Daoy (cell line): ENCODE measurements at regions not wholly inside any gene's neighbourhood (a gene's known extent, or its start where the extent isn't known, plus 50 kb on each side); places are given as distances from the start of the nearest gene placed in this dataset.
"Not testable (repeated sequence)": the region's sequence is repeated elsewhere in the genome, so short reads cannot be mapped to it uniquely, and the experiment has no call there.

Experiments
- DNase-seq: peaks from one replicate; pipeline ENCODE4 v3.0.0-alpha.2; 2015; ENCODE audit warnings: low read depth

DNA sequence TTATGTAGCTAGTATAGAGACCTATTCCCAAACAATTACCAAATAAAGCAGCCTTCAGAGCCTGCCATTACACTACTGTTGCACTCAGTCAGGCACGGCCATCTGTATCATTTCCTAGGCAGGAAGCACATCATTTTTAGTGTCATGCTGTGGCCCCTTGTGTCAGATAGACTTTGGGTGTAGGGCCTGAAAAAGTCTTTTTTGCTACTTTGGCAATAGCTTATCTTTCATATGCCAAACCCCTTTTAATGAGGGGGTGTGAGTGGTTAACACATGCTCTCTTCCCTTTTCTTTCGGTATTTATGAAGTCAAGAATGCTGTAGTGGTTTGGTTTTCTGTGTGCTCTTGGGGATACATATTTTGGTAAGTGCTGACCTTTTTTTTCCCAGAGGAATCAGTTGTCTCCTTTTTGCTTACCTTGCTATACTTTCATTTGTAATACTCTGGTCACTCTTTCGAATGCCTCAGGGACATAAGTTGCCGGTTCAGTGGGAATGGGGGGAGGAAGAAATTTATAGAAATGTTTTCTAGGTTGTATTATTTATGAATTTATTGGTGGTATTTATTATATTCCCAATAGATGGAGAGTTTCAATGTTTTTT is 209.8 kb downstream of the CSNK1G3 start:
- no peak for DNase-seq

DNA sequence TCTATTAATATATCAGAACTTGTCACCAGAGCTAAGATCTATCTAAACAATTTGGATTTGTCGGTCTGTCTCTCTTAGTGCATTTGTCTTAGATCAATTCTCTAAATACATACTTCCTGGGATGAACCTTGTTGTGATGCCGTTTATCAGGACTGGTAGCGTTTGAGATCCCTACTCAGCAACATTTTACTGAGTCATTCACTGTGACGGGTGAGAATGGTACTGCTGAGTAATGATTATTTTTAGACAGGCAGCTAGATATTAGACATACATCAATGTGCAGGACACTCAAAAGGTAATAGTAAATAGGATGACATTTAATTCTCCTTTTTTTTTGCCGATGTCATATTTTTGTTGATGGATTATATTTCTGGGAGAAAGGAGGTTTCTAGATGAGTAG is 209.0 kb downstream of the CSNK1G3 start:
- DNase-seq: no peak

DNA sequence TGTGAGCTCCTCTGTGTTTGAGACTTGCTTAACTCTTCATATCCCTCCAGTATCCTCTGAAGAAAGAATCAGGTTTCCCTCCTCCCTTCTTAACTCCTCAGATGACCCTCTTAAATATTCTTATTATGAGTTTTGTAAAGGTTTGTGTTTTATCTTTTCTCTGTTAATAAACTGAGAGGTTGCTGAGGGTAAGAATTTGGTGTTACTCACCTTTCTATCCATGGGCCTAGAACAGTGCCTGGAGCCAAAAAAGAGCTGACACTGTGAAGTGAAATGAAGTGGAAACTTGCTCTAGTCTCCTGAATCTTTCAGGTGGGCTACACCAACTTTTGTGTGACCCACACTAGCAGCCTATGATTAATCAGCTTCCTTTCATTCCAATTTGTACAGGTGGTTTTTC is 208.4 kb downstream of the CSNK1G3 start:
- DNase-seq: no peak

DNA sequence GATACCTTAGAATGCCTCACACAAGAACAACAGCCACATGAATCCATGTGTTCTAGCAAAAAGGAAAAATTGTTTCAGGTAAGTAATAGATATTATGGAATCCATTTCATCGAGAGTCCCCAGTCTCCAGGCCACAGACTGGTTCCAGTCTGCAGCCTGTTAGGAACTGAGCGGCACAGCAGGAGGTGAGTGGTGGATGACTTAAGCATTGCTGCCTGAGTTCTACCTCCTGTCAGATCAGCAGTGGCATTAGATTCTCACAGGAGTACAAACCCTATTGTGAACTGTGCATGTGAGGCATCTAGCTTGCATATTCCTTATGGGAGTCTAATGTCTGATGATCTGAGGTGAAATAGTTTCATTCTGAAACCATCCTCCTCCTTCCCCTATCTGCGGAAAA is 207.0 kb downstream of the CSNK1G3 start:
- no peak for DNase-seq

DNA sequence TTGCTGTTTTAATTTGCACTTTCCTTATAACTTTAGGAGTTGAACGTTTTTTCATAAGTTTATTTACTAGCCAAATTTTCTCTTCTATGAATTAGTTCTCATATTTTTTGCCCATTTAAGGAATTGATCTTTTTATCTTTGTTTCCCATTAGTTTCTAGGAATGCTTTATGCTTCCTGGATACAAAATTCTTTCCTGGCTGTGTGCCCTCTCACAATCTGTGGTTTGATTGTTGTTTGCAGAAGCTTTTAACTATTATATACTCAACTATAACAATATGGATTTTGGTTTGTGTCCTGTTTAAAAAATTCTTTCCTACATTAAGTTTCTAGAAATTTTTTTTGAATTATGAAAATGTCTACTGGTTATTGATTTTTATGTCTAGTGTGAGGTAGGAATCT is 206.3 kb downstream of the CSNK1G3 start:
- no peak for DNase-seq

DNA sequence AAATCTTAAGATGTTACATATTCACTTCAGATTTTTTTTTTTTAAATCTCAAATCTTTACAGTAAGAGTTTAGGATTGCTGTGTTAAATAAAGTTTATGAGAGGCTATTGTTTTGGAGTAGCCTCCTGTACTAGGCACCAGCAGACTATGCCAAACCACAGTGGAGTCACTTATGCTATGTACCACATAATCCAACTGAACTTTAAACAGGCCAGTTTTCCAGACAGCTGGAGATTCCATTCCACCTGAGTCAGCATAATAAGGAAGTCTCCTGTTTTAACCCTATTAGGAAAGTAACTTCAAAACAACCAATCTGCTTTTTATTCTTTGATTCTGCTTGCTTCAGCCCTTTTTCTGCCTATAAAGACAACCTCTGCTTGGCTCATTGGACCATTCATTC is 205.2 kb downstream of the CSNK1G3 start:
- peak; percentile 34 for DNase-seq

DNA sequence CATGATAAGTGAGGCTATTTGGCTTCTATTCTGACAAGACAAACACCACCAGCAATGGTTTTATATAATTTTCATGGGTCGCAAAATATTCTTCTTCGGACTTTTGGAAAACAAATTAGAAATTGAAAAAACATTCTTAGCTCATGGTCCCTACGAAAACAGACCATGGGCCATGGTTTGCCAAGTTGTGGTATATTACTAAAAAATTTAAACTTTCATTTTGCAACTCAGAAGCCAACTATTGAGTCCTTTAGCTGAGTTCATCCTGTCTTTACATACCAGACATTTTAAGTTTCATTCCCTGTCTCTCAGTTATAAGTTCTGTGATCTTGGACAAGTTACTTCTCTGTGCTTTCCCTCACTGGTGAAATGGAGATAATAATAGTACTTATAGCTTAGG is 198.1 kb downstream of the CSNK1G3 start:
- no peak for DNase-seq

DNA sequence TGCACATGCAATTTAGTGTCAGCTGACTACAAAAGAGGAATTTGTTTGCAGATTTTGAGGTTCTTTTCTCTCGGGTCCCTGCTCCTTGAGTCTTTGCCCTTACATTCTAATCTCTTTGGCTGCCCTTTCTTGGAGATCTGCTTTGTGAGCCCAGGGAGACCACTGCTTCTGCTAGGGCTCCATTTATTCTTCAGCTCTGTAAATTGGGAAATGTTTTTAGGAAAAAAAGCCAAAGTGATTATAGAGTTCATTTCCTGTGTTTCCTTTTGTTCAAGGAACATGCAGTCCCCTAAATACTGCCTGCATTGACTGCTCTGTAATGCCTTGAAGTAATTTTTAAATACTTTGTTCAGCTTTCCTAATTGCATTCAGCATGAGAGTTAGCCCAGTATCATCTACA is 197.4 kb downstream of the CSNK1G3 start:
- DNase-seq: no peak

DNA sequence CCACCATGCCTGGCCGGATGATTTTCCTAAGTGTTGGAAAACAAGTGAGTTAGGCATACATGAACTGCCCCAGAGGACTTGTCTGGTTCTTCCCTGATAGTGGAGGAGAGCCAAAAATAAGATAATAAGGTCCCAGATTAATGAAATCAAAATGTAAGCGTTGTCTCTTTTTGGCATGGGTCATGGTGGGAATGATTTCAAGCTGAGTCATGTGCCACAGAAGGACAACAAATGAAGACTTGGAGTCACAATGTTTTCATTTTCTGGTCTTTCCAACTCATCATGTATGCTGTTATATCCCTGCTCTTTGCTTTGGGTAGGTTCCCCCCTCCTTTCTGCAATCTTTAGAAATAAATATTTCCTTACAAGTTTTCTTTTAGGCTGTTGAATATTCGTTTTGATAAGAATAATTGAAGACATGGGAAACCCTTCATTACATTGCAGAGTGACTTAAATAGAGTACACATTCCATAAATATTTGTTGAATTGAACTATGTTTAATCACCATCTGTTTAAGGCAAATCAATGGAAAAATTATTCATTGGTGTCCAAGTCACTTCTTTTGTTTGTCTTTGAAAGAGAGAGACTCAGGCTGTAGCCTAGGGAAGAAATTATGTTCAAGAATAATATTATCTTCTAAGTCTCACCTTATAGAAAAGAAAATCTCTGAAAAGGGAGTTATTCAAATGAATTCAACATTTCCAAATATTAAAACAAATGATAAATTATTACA is 196.3 kb downstream of the CSNK1G3 start:
- peak; percentile 82 for DNase-seq

DNA sequence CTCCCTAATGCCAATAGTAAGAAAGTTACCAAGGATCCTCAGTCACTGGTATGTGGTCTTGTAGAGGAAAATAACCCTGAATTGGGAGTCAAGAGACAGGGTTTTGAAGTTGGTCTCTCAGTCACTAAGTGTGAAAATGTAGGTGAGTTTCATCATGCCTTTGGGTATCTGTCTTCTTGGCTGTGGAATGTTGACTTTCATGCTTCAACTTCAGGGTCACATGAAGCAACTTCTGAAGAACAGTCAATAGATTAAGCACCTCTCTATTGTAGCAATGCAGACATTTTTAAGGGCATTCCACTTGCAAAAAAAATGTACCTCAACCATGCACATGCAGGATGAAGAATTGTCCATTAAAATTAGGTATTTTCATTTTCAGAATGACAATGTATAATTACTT is 194.6 kb downstream of the CSNK1G3 start:
- DNase-seq: no peak

DNA sequence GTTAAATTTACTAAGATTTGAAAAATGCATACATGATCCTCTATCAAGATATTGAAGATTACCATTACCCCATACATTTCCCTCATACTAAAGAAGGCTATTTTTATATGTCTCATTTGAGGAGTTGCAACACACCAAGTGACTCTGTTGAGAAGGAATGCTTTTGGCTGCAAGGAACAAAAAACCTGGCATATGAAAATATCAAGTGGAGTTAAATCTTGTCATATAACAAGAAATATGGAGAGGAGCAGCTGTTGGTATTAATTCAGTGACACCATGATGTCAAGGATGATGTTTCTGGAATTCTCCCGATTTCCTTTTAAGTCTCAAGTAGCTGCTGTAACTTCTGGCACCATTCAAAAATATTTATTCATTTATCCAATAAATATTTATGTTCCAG is 193.8 kb downstream of the CSNK1G3 start:
- DNase-seq: no peak

DNA sequence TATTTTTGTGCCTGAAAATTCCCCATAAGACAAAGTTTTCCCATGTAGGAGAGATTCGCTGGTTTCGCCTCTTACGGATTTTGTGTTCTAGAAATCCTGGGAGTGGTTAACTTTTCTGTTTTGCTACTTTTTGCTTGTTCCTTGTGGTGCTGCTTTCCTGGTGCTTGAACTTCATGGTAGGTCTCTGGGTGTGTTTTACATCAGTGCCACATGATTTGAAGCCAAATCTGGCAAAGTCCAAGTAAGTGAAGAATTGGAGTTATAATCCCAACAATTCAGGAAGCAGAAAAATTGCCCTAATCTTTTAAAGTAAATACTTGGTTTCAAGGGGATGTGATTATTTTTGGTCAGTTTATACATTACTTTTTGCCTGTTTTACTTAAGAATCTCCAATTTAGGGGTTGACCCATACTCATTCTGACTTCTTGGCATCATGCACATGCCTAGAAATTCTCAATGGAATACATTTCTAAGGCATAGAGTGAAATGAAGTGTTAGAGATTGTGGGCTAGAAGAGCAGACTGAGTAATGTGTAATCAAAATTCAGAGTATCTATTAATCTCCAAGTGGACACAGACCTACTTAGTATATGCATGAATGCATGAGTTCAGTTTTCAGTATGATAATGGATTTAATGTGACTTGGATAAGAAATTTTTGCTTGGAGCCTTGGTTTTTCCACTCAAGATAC is 189.7 kb downstream of the CSNK1G3 start:
- DNase-seq: no peak

DNA sequence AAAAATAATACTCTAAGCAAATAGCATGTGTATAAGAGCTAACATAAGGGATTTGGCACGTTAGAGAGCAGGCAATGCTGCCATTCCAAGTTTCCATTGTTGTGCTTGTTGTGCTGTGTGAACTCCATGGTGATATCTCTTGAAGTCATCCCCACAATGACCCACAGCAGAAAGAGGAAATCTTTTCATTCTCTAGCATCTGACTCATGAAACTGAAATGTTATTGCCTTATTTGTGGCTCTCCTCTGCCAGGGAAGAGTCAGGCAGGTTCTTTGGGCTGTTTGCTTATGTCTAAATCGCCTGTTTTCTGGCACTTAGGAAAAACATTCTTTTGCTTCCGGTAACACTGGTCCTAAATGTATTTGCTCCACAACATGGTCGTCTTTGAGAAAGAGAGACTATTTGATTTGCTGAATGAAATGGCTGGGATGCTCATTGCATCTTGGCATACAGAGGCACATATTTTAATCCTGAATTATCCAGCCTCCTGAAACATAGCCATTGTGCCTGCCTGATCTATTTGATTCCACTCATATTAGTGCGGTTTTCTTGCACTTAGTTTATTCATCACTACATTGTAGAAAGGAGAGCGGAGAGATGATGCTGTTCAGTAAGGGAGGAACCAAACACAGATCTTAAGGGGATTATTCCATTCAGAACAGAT is 188.8 kb downstream of the CSNK1G3 start:
- peak; percentile 91 for DNase-seq

DNA sequence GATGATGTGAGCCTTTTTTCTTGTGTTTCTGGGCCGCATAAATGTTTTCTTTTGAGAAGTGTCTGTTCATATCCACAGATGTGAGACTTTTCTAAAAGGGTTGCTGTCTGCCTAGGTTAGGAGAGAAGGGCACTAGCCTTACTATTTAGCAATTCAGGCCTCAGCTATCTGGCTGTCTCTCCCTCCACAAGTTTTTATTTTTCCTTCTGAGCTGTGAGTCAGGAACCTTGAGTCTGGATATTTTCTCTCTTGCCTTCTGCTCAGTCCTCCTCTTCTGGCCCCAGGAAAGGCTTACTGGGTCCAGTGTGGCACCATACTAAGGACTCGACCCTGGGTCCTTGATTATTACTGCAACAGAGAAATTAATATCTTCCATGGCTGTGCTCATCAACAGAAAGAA is 187.6 kb downstream of the CSNK1G3 start:
- DNase-seq: no peak

DNA sequence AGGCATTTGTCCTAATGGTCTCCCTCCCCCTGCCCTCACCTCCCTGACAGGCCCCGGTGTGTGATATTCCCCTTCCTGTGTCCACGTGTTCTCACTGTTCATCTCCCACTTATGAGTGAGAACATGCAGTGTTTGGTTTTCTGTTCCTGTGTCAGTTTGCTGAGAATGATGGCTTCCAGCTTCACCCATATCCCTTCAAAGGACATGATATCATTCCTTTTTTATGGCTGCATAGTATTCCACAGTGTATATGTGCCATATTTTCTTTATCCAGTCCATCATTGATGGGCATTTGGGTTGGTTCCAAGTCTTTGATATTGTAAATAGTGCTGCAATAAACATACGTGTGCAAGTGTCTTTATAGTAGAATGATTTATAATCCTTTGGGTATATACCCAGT is 187.0 kb downstream of the CSNK1G3 start:
- not testable (repeated sequence) for DNase-seq

DNA sequence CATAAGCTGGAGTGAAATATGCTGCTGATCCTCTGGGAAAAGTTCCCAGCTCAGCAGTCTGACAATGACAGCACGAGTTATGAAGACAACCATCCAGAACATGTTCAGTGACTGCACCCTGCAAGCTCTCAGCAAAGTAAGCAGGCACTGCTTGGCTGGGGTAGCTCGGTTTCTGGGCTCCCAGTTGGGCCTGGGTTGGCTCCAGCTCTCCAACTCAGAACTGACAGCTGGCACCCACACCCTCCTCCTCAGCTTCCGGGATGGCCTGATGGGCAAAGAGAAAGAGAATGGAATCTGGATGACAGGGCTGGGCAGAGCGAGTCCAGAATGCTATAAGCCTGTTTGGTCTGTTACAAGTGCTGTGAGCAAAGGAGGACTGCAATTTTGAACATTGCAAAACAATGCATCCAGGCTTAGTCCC is 185.0 kb downstream of the CSNK1G3 start:
- no peak for DNase-seq

DNA sequence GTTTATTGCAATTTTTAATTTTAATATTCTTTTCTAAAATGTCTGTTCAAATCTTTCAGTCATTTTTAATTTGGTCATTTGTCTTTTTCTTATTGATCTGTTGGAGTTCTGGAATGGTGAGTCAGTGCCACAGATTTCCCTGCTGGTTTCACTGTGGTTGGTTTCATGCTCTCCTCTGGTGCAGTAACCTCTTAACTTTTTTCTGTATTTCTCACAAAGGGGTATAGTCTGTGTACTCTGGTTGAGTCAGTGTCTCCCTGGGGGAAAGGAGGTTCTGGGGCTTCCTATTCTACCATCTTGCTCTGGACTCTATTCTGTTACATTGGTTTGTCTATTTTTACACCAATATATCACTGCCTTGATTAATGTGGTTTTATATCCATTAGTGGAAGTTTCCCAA is 178.8 kb downstream of the CSNK1G3 start:
- DNase-seq: peak; percentile 75

DNA sequence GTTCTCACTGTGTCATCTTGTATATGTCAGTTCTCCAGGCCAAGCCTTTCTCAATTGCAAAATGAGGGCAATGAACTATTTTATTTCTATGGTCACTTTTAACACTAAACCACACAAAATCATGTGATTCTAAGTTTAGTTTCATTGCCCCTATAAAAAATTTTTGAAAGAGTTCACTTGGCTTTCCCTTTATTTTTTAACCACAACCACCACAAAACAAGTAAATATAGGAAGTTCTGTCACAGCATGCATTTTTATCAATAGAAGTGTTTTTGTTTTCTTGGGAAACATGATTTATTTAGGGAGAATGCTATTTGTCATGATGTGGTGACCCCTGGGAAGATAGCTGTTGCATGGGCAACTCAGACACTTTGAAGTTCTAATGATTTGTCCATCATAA is 169.1 kb downstream of the CSNK1G3 start:
- no peak for DNase-seq

DNA sequence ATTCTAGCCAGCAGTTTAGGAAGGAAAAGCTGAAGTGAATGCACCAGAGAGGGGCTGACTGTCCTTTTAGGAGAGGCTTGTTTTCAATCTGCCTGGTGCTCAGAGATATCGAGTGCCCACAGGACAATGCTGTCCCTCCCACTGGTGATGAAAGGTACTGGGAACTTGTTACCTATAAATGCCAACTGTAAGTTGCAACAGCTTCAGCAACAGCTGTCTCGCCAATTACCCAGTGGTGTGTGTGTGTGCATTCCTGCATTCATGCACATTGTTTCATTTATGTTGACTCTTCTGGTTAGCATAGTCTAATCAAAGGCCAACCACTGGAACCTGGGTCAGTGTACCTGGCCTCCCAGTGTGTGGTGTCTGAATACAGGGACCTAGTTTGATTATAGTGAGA is 161.1 kb downstream of the CSNK1G3 start:
- DNase-seq: peak; percentile 11

DNA sequence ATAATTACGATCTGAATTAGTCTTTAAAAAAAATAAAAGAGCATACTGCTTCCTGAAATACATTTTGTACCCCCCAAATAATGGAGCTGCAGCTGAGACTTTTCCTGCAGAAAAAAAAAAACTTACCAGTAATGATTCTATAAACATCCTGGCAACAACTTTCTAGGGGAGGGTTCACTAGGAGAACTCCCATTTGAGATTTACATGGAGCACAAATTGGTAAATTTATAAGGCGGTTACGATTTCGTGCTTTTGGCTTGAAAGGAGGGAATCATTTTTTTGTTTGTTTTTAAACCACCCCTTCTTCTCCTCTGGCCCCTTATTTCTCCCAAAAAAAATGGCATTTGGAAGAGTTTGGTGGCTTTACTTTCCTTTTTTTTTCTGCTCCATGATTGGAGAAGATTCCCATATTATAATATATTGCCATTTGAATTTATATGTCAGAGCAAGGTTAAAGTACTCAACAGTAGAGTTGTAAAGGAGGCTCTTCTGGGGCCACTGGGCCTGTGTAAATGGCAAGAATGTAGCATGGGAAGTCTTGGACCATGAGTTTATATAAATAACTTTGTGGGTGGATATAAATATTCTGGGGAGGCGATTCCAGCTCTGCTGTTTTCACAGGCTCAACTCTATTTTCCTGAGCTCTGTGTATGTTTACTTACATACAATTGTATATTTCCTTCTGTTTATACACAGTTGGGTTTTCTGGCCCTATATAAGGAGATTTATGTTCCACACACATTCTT is 159.9 kb downstream of the CSNK1G3 start:
- DNase-seq: no peak

DNA sequence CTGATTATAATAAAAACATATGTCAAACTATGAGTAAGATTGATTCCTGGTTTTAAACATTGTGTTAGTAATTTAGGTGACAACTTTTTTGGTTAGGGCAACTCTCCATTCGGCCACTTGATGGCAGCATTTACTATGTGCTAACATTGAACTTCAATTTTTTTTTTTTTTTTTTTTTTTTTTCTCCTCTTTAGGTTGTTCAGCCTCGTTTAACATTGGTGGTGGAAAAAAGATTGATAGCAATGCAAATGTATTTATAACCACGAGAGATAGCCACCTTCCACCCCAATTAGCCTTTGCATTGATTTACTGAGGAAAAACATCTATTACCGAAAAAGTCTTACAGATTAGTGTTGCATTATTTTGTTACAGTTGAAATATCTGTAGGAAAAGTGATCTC is 159.1 kb downstream of the CSNK1G3 start:
- peak; percentile 50 for DNase-seq
